NCI-H510A treated with DMSO at 0.1 percent for 48 hours (cell line): ENCODE measurements at regions not wholly inside any gene's neighbourhood (a gene's known extent, or its start where the extent isn't known, plus 50 kb on each side); places are given as distances from the start of the nearest gene placed in this dataset.

Experiments
- DNase-seq: peaks from one replicate; lab custom pipeline; 2025; lab: John Stamatoyannopoulos, UW

DNA sequence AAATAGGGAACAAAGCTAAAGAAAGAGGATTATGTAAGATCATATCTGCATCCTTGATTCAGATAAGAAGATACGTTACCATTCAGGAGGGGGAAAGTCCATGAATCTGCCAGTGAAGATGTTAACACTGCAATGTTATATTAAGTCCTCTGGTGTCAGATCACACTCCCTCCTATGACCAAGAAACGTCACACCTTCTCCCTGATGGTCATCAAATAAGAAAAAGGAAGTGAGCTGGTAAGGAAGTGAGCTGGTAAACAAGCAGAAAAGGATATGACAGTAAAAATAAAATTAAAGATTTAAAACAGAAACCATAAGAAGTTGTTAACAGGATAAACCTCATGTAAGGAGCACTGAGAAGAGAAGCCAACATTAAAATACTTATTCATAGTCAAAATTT lies 340.2 kb downstream of the SEC23A start:
- no peak for DNase-seq

DNA sequence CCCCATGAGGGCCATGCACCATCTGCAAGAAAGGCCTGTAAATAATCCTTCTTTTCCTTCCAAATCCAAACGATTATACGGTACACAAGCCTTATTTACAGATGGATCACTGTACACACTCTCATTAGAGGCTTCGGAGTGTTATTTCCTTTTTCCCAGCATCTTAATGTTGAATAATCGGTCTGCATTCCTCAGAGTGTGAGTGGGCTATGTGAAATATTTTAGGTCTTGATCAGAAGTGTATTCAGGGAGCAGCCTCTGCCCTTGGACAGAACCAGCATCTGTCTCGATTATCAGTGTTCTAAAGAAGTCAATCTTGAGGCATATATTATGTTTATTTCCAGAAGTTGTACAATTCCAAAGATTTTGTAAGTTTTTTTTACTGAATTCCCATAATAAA lies 340.6 kb downstream of the SEC23A start:
- DNase-seq = no peak

DNA sequence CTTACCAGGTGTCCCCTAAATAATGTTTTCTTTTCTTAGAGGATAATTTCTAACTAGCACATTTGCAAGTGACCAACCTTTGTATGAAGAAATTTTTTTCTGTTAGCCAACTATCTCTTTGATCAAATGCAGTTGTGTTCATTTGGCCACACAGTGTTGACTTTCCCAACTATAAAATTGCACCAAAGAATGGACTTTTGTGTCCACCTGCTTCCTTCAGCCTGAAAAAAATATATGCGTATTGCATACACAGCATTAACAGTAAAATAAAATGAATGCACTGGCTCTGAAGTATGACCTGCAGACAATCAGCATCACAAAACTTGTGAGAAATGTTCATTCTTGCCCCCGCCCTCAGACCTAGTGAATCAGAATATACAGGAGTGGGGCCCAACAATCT lies 342.0 kb downstream of the SEC23A start:
- no peak for DNase-seq

- DNase-seq = no peak
Observed at GRCh38 chr14:38758661-38759060, 344.4 kb downstream of the SEC23A start.

GRCh38 chr14:38755036-38755435 lies 348.0 kb downstream of the SEC23A start:
- DNase-seq = no peak

DNA sequence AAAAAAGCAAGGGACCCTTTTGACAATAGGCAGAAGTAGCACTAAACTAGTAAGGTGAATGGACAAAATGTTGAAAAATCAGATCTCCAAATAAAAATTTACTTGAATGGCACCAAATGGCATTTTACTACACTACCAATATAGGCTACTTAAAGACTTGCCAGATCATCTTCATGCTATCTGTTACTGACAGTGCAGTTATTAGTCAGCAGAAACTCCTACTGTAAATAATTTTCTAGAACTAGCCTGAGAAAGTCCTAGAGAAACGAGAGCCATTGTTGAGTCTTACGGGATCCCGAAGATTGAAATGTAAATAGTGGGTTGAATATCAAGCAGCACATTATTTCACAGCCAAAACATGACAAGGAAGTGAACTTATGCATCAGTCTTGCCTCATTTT lies 350.3 kb downstream of the SEC23A start:
- DNase-seq = no peak

DNA sequence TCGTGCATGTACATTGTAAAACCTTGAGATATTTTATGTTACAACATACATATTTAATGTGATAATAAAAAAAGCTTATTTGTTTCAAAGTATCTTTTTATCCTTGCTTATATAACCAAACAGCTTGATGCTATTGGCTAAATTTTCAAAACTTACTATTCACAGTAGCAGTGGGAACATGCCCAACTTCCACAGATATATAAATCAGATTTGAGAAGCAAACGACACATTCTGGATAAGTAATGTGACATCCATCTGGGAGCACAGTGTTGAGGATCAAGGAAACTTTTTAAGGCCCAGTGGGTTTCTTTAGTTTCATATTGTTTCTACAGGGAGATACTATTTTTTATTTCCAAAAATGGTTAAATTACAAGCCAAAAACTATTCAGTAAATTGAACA lies 350.7 kb downstream of the SEC23A start:
- no peak for DNase-seq

DNA sequence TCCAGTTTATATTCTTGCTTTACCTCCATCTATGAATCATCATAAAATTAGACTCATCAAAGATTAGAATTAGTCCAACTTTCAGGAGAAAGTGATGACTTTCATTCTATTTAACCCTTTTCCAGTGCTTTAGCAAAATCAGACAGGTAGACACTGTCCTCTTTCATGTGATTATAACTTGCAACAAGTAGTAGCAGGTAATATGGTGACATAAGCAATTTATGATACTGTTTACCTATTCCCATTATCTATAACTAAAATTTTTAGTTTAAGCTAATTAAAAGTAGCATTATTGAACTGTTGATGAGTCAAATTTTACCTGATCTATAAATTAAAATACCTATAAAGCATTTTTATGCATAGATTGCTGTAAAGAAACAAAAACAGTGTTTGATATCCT lies 351.6 kb downstream of the SEC23A start:
- DNase-seq = no peak

- no peak for DNase-seq
Observed at GRCh38 chr14:38749936-38750335, 353.1 kb downstream of the SEC23A start.

- no peak for DNase-seq
Observed at GRCh38 chr14:38745861-38746260, 357.2 kb downstream of the SEC23A start.

DNA sequence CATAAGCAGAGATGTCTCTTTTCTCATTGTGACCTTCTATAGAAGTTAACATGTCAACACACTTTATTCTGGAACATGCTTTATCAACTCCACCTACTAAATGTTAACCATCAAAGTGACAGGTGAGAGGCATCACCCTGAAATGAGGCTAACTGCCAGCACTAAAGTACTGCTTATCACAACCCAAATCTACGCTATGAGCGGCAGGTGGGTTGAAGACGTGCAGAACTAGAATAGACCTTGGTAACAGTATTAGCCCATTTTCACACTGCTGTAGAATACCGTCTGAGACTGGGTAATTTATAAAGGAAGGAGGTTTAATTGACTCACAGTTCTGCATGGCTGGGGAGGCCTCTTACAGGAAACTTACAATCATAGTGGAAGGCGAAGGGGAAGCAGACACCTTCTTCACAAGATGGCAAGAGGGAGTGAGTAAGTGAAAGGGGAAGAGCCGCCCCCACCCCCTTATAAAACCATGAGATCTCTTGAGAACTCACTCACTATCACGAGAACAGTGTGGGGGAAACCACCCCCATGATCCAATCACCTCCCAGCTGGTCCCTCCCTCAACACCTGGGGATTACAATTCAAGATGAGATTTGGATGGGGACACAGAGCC lies 359.0 kb downstream of the SEC23A start:
- DNase-seq = no peak

DNA sequence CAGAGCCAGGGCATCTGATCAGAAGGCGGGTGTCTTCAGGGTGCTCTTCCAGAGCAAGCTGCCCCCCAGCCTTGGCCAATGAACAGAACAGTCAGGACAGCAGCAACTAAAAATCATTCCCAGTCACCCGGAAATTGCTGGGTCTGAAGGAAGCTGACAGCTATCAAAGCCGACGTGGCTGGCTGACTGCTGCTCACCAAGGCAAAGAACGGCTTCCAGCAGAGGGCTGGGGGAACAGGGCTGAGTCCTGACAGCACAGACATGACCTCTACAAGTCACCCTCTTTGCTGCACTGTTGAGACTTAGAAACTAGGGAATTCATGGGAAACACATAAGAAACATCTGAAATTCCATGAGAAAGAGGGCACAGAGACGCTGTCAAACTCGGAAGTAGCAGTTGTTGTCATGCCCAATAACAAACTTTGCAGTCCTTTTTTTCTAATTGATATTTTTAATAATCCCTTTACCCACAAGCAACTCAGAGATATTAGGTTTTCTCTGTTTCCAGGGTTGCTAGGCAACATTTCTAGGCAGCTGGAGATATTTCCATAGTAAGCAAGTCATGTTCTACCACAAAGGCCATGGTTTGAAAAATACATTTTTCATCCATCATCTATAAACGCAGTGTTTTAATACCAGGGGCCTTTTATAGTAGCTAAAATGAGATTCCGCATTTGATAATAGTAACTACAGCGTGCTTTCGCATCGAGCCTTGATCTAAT lies 365.2 kb downstream of the SEC23A start:
- no peak for DNase-seq

- no peak for DNase-seq
Observed at GRCh38 chr14:38735005-38735404, 368.0 kb downstream of the SEC23A start.

- DNase-seq = no peak
Observed at GRCh38 chr14:38731962-38732361, 371.1 kb downstream of the SEC23A start.

DNA sequence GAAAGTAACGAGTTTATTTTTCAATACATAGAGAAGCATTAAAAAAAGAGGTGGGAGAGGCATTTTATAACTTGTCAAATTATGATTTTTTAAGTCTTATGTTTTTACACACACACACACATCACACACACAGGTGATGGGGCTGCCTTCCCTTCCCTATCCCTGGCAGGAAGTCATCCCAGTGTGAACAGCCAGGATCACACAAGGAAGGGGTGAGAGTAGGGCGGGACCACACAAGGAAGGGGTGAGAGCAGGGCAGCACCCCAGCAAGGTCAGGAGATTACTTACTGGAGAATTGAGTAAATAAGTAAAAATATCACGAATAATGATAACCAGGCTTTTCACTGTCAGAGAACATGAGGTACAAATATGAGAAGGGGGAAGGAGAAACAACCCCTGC lies 372.6 kb downstream of the SEC23A start:
- DNase-seq = no peak

GRCh38 chr14:38727731-38728130 lies 375.3 kb downstream of the SEC23A start:
- no peak for DNase-seq

GRCh38 chr14:38724621-38725020 lies 378.4 kb downstream of the SEC23A start:
- no peak for DNase-seq

DNA sequence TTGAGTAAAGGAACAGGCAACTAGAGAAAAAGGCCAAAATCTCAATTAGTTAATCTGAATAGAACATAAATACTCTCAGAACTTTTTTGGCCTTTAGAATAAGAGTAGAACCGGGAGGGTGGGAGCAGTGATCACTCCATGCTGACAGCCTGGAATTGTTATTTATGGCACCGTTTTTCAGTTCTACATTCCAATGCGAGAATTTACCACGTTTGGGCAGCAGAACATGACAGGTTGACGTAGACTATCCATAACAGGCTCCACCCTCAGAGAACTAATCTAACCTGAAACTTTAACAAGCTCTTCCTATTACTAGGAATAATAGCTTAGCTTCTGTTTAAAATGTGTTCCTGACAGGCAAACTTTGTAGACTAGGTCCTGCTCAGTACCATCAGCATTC lies 379.1 kb downstream of the SEC23A start:
- DNase-seq = no peak

DNA sequence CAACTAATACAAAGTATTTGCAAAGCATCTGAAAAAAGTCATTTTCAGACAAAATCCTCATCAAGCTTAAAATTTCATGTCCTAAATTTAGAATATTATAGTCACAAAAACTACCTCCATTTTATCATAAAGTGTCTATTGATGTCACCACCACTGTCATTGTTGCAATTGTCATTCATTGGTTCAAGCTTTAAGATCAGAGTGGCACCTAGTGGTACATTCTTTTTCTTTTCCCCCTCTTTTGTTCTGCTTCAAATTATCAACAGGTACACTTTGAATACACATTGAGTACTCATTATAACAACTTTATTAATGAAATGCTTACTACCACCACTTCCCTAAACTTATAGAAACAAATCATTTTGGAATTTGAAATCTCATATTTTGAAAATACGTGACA lies 379.8 kb downstream of the SEC23A start:
- no peak for DNase-seq

DNA sequence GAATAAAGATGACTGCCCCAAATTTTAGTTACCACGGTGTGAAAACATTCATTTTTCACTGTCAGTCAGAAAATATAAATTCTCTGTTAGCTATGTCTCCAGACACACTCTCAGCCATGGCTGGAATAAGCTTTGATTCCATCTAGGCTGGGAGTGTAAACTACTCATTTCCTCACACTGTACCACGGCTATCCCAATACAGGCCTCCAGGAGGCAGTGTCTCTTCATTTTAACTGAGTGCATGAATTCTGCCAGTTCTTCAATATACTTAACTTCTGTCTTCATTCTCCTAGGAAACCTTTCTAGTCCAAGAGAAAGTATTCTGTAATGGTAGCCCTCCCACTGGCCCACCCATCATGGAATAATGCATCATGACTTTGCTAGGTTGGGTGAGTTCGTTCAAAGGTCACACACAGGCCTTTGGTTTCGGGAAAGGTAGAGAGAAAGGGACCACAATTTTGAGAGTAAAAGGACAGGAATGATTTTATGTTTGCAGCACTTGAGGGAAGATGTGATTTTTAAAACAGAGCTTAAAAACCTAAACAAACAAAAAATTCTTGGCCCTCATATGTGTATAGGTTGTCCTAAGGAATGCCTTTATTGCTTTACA lies 381.1 kb downstream of the SEC23A start:
- DNase-seq = no peak

GRCh38 chr14:38718519-38718918 lies 384.5 kb downstream of the SEC23A start:
- DNase-seq = no peak

- DNase-seq = no peak
Observed at GRCh38 chr14:38716926-38717325, 386.1 kb downstream of the SEC23A start.

DNA sequence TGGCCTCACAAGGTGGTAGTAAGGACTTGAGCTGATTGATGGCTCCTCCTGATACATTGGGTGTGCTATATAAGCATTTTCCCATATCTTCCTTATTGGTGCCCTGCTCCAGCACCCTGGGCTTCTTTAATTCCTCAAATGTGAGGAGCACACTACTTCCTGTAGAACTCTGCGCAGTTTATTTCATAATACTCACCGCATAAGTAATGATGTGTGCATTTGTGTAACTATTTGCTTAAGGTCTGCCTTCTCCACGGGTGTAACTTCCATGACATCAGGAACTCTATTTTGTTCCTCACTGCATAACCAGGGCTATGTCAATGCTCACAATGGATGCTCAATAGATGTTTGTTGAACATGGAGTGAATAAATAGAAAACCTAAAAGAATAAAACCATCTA lies 392.2 kb downstream of the SEC23A start:
- no peak for DNase-seq

- DNase-seq = no peak
Observed at GRCh38 chr14:38710196-38710595, 392.8 kb downstream of the SEC23A start.
